HG03469 (cell line): ENCODE measurements at regions not wholly inside any gene's neighbourhood (a gene's known extent, or its start where the extent isn't known, plus 50 kb on each side); places are given as distances from the start of the nearest gene placed in this dataset.
"Not testable (repeated sequence)": the region's sequence is repeated elsewhere in the genome, so short reads cannot be mapped to it uniquely, and the experiment has no call there.

Experiments used
- ATAC-seq: cut with Tn5 transposase; IDR thresholded peaks from one replicate; pipeline ENCODE4 v1.9.1; 2021; ENCODE audit warnings: mild to moderate bottlenecking, moderate library complexity, moderate number of reproducible peaks; ENCODE audit not compliant: unreplicated experiment

GRCh38 chr10:33673839-33674415, 339.5 kb upstream of the NRP1 start:
- no peak for ATAC-seq

- no peak for ATAC-seq
Observed at GRCh38 chr10:33669904-33670303, 335.4 kb upstream of the NRP1 start.

GRCh38 chr10:33666686-33667480, 332.4 kb upstream of the NRP1 start:
- ATAC-seq: no peak

GRCh38 chr10:33665501-33665900, 331.0 kb upstream of the NRP1 start:
- no peak for ATAC-seq

- no peak for ATAC-seq
Observed at GRCh38 chr10:33664070-33664469, 329.6 kb upstream of the NRP1 start.

GRCh38 chr10:33661580-33662336, 327.3 kb upstream of the NRP1 start:
- no peak for ATAC-seq

GRCh38 chr10:33660329-33660728, 325.9 kb upstream of the NRP1 start:
- no peak for ATAC-seq

- ATAC-seq: no peak
Observed at GRCh38 chr10:33657913-33658312, 323.4 kb upstream of the NRP1 start.

- ATAC-seq: no peak
Observed at GRCh38 chr10:33657154-33657908, 322.9 kb upstream of the NRP1 start.

- ATAC-seq: no peak
Observed at GRCh38 chr10:33655921-33656320, 321.5 kb upstream of the NRP1 start.

- no peak for ATAC-seq
Observed at GRCh38 chr10:33655165-33655815, 320.8 kb upstream of the NRP1 start.

- no peak for ATAC-seq
Observed at GRCh38 chr10:33653584-33654367, 319.3 kb upstream of the NRP1 start.

- no peak for ATAC-seq
Observed at GRCh38 chr10:33652870-33653269, 318.4 kb upstream of the NRP1 start.

- not testable (repeated sequence) for ATAC-seq
Observed at GRCh38 chr10:33650131-33650530, 315.7 kb upstream of the NRP1 start.

- no peak for ATAC-seq
Observed at GRCh38 chr10:33643042-33643441, 308.6 kb upstream of the NRP1 start.

- ATAC-seq: no peak
Observed at GRCh38 chr10:33638891-33639290, 304.4 kb upstream of the NRP1 start.

GRCh38 chr10:33638374-33638773, 303.9 kb upstream of the NRP1 start:
- no peak for ATAC-seq

- ATAC-seq: no peak
Observed at GRCh38 chr10:33635967-33636515, 301.6 kb upstream of the NRP1 start.

- ATAC-seq: no peak
Observed at GRCh38 chr10:33632432-33632831, 298.0 kb upstream of the NRP1 start.

- ATAC-seq: no peak
Observed at GRCh38 chr10:33631991-33632390, 297.5 kb upstream of the NRP1 start.
